Nephron progenitor cell (in vitro differentiated cells): ENCODE measurements at regions not wholly inside any gene's neighbourhood (a gene's known extent, or its start where the extent isn't known, plus 50 kb on each side); places are given as distances from the start of the nearest gene placed in this dataset.
A peak's percentile ranks its signal among the peaks of the same experiment; 100 is the strongest.

ENCODE experiments used
- DNase-seq: peaks from one replicate; pipeline ENCODE4 v3.0.0; 2021
- H3K27ac Mint-ChIP-seq: 2 replicates; pipeline ENCODE4 v1.8.0; 2021; ENCODE audit warnings: mild to moderate bottlenecking, moderate library complexity, mixed read lengths
- H3K27me3 Mint-ChIP-seq: 2 replicates; pipeline ENCODE4 v1.8.0; 2021; ENCODE audit warnings: mild to moderate bottlenecking, low read depth, mixed read lengths; ENCODE audit not compliant: poor library complexity
- H3K36me3 Mint-ChIP-seq: 2 replicates; pipeline ENCODE4 v1.8.0; 2021; ENCODE audit warnings: low read depth, mixed read lengths
- H3K4me1 Mint-ChIP-seq: 2 replicates; pipeline ENCODE4 v1.8.0; 2021; ENCODE audit warnings: mixed read lengths
- H3K4me3 Mint-ChIP-seq: 2 replicates; pipeline ENCODE4 v1.8.0; 2021; ENCODE audit warnings: mild to moderate bottlenecking, moderate library complexity, mixed read lengths
- H3K9me3 Mint-ChIP-seq: 2 replicates; pipeline ENCODE4 v1.8.0; 2021; ENCODE audit warnings: mild to moderate bottlenecking, moderate library complexity, mixed read lengths
- TF ChIP-seq, protein P1 (sequence below): fragments of 200-600 bp; sonication (generic); IDR thresholded peaks from 2 replicates; pipeline ENCODE4 v1.5.0; 2021; ENCODE audit warnings: antibody characterized with exemption

- Mint-ChIP-seq H3K27me3 (peaks cover 6% of the 10 kb centered on the region), H3K27ac (no peak overlapping the region), H3K4me1 (no peaks in the 10 kb centered on the region), H3K4me3 (no peak overlapping the region), H3K9me3 (peaks cover 18% of the 10 kb centered on the region), H3K36me3 (no peaks in the 10 kb centered on the region)
- no peak for DNase-seq
- TF ChIP-seq, protein P1, sequence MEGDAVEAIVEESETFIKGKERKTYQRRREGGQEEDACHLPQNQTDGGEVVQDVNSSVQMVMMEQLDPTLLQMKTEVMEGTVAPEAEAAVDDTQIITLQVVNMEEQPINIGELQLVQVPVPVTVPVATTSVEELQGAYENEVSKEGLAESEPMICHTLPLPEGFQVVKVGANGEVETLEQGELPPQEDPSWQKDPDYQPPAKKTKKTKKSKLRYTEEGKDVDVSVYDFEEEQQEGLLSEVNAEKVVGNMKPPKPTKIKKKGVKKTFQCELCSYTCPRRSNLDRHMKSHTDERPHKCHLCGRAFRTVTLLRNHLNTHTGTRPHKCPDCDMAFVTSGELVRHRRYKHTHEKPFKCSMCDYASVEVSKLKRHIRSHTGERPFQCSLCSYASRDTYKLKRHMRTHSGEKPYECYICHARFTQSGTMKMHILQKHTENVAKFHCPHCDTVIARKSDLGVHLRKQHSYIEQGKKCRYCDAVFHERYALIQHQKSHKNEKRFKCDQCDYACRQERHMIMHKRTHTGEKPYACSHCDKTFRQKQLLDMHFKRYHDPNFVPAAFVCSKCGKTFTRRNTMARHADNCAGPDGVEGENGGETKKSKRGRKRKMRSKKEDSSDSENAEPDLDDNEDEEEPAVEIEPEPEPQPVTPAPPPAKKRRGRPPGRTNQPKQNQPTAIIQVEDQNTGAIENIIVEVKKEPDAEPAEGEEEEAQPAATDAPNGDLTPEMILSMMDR = no peak
Measured at GRCh38 chr4:187160486-187160885, 436.8 kb upstream of the FAT1 start.

- Mint-ChIP-seq H3K9me3 (no peaks in the 10 kb centered on the region), H3K27ac (peak overlapping the region; percentile 54), H3K4me3 (no peak overlapping the region), H3K27me3 (peaks cover under 1% of the 10 kb centered on the region), H3K36me3 (no peaks in the 10 kb centered on the region), H3K4me1 (peaks cover 34% of the 10 kb centered on the region)
- TF ChIP-seq, protein P1 = no peak
- no peak for DNase-seq
Measured at GRCh38 chr4:187166886-187167512, 443.3 kb upstream of the FAT1 start.

- Mint-ChIP-seq H3K4me1 (peaks cover 43% of the 10 kb centered on the region), H3K4me3 (no peak overlapping the region), H3K9me3 (peaks cover 11% of the 10 kb centered on the region), H3K27me3 (no peaks in the 10 kb centered on the region), H3K36me3 (no peaks in the 10 kb centered on the region), H3K27ac (peak overlapping the region; percentile 60)
- DNase-seq = no peak
- TF ChIP-seq, protein P1 = no peak
Measured at GRCh38 chr4:187171706-187172339, 448.2 kb upstream of the FAT1 start.

DNA sequence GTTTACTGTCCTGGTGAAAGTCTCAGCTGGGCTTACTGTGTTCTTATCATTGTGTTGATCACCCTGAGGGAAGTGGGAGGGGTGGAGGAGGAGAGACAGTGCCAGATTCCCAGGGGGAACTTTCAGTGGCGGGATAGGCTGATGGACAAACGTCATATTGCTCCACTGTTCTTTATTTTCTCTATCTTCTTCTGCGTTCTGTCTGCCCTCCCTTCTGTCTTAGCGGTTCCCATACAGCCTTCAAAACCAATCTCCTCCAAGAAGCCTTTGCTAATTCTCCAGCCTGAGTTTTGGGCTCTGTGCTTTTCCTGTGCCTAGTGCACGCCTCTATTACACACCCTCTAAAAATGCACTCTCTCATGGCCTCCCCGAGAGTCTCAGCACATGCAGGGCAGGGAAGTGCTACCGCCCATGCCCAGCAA, 448.7 kb upstream of the FAT1 start:
- Mint-ChIP-seq H3K9me3 (peaks cover 11% of the 10 kb centered on the region), H3K36me3 (no peaks in the 10 kb centered on the region), H3K27me3 (no peaks in the 10 kb centered on the region), H3K27ac (no peak overlapping the region), H3K4me1 (peaks cover 44% of the 10 kb centered on the region), H3K4me3 (no peak overlapping the region)
- TF ChIP-seq, protein P1 = no peak
- no peak for DNase-seq

DNA sequence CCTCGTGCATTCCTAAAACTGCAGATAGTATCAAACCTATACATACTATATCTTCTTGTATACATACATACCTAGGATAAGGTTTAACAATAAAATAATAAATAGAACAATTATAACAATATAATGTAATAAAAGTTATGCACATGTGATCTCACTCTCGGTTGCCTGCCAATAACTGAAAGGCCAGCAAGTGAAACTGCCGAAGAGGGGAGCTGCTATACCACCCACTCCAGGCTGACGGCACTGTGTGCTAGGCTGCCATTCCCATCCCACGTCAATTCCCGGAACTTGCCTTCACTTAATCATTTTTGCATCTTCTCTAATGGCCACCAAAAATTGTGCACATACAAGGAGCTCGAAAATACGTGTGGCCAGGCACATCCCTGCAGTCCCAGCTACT, 451.1 kb upstream of the FAT1 start:
- H3K9me3 Mint-ChIP-seq = peaks cover 11% of the 10 kb centered on the region
- TF ChIP-seq, protein P1 = no peak
- H3K27ac Mint-ChIP-seq = no peak overlapping the region

GRCh38 chr4:187175197-187175596, 451.5 kb upstream of the FAT1 start:
- no peak overlapping the region for H3K27ac Mint-ChIP-seq

More for the DNA sequence above, 451.1 kb upstream of the FAT1 start:
- Mint-ChIP-seq H3K4me3 (no peak overlapping the region), H3K27me3 (no peaks in the 10 kb centered on the region), H3K36me3 (no peaks in the 10 kb centered on the region), H3K4me1 (peaks cover 53% of the 10 kb centered on the region)
- DNase-seq = no peak

More at GRCh38 chr4:187175197-187175596, 451.5 kb upstream of the FAT1 start:
- peaks cover 57% of the 10 kb centered on the region for H3K4me1 Mint-ChIP-seq
- H3K27me3 Mint-ChIP-seq = no peaks in the 10 kb centered on the region
- H3K36me3 Mint-ChIP-seq = no peaks in the 10 kb centered on the region
- peaks cover 11% of the 10 kb centered on the region for H3K9me3 Mint-ChIP-seq
- H3K4me3 Mint-ChIP-seq = no peak overlapping the region
- DNase-seq = no peak
- TF ChIP-seq, protein P1 = no peak
